PC-9 (cell line): ENCODE measurements at regions not wholly inside any gene's neighbourhood (a gene's known extent, or its start where the extent isn't known, plus 50 kb on each side); places are given as distances from the start of the nearest gene placed in this dataset.
A peak's percentile ranks its signal among the peaks of the same experiment; 100 is the strongest.

Experiments
- BruUV-seq: library from RNA; stranded (reverse); fragments of 400-500 nt; replicated peaks from 2 replicates; lab custom pipeline; 2021; lab: Mats Ljungman, UMichigan
- CTCF ChIA-PET: fragments of 300-600 bp; sonication (Branson Sonifier 250); formaldehyde crosslinking; loops from one replicate; lab custom pipeline; 2022; ENCODE audit warnings: antibody characterized with exemption; lab: Charles Lee
- POLR2A ChIA-PET: fragments of 300-600 bp; sonication (Branson Sonifier 250); formaldehyde crosslinking; loops from one replicate; lab custom pipeline; 2022; ENCODE audit warnings: antibody characterized with exemption; ENCODE audit not compliant: unreplicated experiment; lab: Charles Lee
- DNase-seq, 2 experiments: peaks; one replicate each; pipeline versions ENCODE4 v3.0.0 to v3.0.0-alpha.2; 2015 to 2022; ENCODE audit warnings: mixed read lengths in 1 of 2
- H2AFZ ChIP-seq: fragments of 200-600 bp; sonication (generic); 2 replicates; pipeline ENCODE4 v1.8.1; 2017; ENCODE audit warnings: antibody characterized with exemption
- H3F3A ChIP-seq: fragments of 200-600 bp; sonication (generic); 2 replicates; pipeline ENCODE4 v1.8.1; 2017; ENCODE audit warnings: antibody characterized with exemption, mild to moderate bottlenecking, low read depth; ENCODE audit not compliant: insufficient read depth
- H3K27ac ChIP-seq: fragments of 200-600 bp; sonication (generic); 2 replicates; pipeline ENCODE4 v1.6.1; 2016; ENCODE audit warnings: mixed run types
- H3K27me3 ChIP-seq: fragments of 200-600 bp; sonication (generic); 2 replicates; pipeline ENCODE4 v1.6.1; 2016; ENCODE audit warnings: low read depth, mixed run types; ENCODE audit not compliant: insufficient read depth
- H3K36me3 ChIP-seq: fragments of 200-600 bp; sonication (generic); 2 replicates; pipeline ENCODE4 v1.6.1; 2016; ENCODE audit warnings: low read depth, mixed run types
- H3K4me1 ChIP-seq: fragments of 200-600 bp; sonication (generic); replicated peaks from 2 replicates; pipeline ENCODE4 v1.6.1; 2016; ENCODE audit warnings: mixed run types; ENCODE audit not compliant: insufficient read depth
- H3K4me2 ChIP-seq: fragments of 200-600 bp; sonication (generic); 2 replicates; pipeline ENCODE4 v1.6.1; 2017; ENCODE audit warnings: mixed run types
- H3K4me3 ChIP-seq: fragments of 200-600 bp; sonication (generic); 2 replicates; pipeline ENCODE4 v1.6.1; 2016; ENCODE audit warnings: mixed run types
- H3K79me2 ChIP-seq: fragments of 200-600 bp; sonication (generic); 2 replicates; pipeline ENCODE4 v1.6.1; 2017; ENCODE audit warnings: low read depth, mixed run types
- H3K9me2 ChIP-seq: fragments of 200-600 bp; sonication (generic); 2 replicates; pipeline ENCODE4 v1.8.1; 2017; ENCODE audit warnings: mild to moderate bottlenecking; ENCODE audit not compliant: insufficient read depth
- H3K9me3 ChIP-seq: fragments of 200-600 bp; sonication (generic); 2 replicates; pipeline ENCODE4 v1.8.1; 2016; ENCODE audit warnings: low read depth; ENCODE audit not compliant: insufficient read depth
- H4K20me1 ChIP-seq: fragments of 200-600 bp; sonication (generic); 2 replicates; pipeline ENCODE4 v1.8.1; 2017; ENCODE audit not compliant: insufficient read depth
- CTCF ChIP-seq: fragments of 200-600 bp; sonication (generic); conservative IDR thresholded peaks from 2 replicates; pipeline ENCODE4 v1.6.1; 2017; ENCODE audit warnings: mixed run types, antibody characterized with exemption, mild to moderate bottlenecking, moderate library complexity
- EZH2 ChIP-seq: fragments of 200-600 bp; sonication (generic); IDR thresholded peaks from 2 replicates; pipeline ENCODE4 v1.8.0; 2017; ENCODE audit warnings: antibody characterized with exemption, low read depth
- intact Hi-C: fragments of 100-400 bp; cut with micrococcal nuclease; formaldehyde crosslinking; loops from one replicate; pipeline ENCODE4 v1.10.0; 2022; ENCODE audit not compliant: unreplicated experiment

DNA sequence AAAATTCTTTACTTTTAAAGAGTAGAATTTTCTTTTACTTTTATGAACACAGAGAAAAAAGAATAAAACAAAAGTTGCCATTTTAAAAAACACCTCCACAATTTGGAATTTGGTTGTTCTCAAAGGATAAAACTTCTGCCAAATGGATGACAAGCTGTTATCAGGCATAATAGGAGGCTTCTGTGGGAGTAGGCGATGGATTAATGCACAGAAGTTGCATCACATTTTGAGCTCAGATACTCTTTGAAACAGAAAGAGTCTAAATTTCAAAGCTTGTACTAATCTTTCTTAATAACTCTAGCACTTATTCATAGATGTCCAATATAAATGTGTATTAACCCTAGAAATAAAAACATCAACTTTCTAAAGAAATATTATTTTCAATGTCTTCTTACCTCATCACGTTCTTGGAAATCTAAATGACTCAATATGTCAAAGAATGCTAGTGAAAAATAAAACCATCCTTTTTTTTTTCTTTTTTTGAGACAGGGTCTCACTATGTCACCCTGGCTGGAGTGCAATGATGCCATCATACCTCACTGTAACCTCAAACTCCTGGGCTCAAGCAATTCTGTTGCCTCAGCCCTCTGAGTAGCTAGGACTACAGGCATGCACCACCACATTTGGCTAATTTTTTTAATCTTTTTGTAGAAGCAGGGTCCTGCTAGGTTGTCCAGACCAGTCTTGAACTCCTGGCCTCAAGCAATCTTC, 112.8 kb upstream of the USP25 start:
- no peak overlapping the region for H3K27ac ChIP-seq
- H3K4me2 ChIP-seq: no peak overlapping the region
- DNase-seq: no peak
- H3K79me2 ChIP-seq: no peaks in the 10 kb centered on the region
- no peaks in the 10 kb centered on the region for H3F3A ChIP-seq
- no peaks in the 10 kb centered on the region for H3K9me2 ChIP-seq
- BruUV-seq: no TSS peak
- intact Hi-C loops: no loop called here
- H3K4me1 ChIP-seq: peaks cover 13% of the 10 kb centered on the region
- CTCF ChIA-PET: no interaction called here
- TF ChIP-seq CTCF (no peak), EZH2 (no peak)
- no peaks in the 10 kb centered on the region for H3K36me3 ChIP-seq
- no peak overlapping the region for H2AFZ ChIP-seq
- H3K4me3 ChIP-seq: no peak overlapping the region
- H3K27me3 ChIP-seq: no peaks in the 10 kb centered on the region
- no peaks in the 10 kb centered on the region for H4K20me1 ChIP-seq
- no peaks in the 10 kb centered on the region for H3K9me3 ChIP-seq
- POLR2A ChIA-PET: no interaction called here

GRCh38 chr21:15617964-15618363, 111.8 kb upstream of the USP25 start:
- intact Hi-C loops: loop anchor here (1.0 kb wide), 2 partner anchors 14 to 113 kb away; no protein-coding TSS in a partner anchor
- no peaks in the 10 kb centered on the region for H3K9me3 ChIP-seq
- H3K4me3 ChIP-seq: no peak overlapping the region
- no peaks in the 10 kb centered on the region for H3K9me2 ChIP-seq
- peaks cover 13% of the 10 kb centered on the region for H3K4me1 ChIP-seq
- no peaks in the 10 kb centered on the region for H3K27me3 ChIP-seq
- POLR2A ChIA-PET: interaction anchor here (0.5 kb wide), 1 partner anchor 8 kb away, joined by 8 read pairs; no protein-coding TSS in a partner anchor
- peak overlapping the region; percentile 29 for H3K4me2 ChIP-seq
- TF ChIP-seq EZH2 (no peak), CTCF (no peak)
- CTCF ChIA-PET: no interaction called here
- no peaks in the 10 kb centered on the region for H4K20me1 ChIP-seq
- H3K27ac ChIP-seq: peak overlapping the region; percentile 52
- peak; percentile 57 to 61 for DNase-seq
- no peak overlapping the region for H2AFZ ChIP-seq
- H3K79me2 ChIP-seq: no peaks in the 10 kb centered on the region
- BruUV-seq: no TSS peak
- no peaks in the 10 kb centered on the region for H3K36me3 ChIP-seq
- H3F3A ChIP-seq: no peaks in the 10 kb centered on the region

GRCh38 chr21:15620892-15621291, 108.9 kb upstream of the USP25 start:
- H3K9me2 ChIP-seq: no peaks in the 10 kb centered on the region
- H3K4me3 ChIP-seq: no peak overlapping the region
- no TSS peak for BruUV-seq
- CTCF ChIA-PET: no interaction called here
- no peaks in the 10 kb centered on the region for H3K27me3 ChIP-seq
- POLR2A ChIA-PET: no interaction called here
- intact Hi-C loops: no loop called here
- peaks cover 13% of the 10 kb centered on the region for H3K4me1 ChIP-seq
- H3K79me2 ChIP-seq: no peaks in the 10 kb centered on the region
- DNase-seq: no peak
- no peaks in the 10 kb centered on the region for H3K36me3 ChIP-seq
- TF ChIP-seq EZH2 (no peak), CTCF (no peak)
- H3K9me3 ChIP-seq: no peaks in the 10 kb centered on the region
- no peak overlapping the region for H3K27ac ChIP-seq
- H3F3A ChIP-seq: no peaks in the 10 kb centered on the region
- no peak overlapping the region for H3K4me2 ChIP-seq
- H4K20me1 ChIP-seq: no peaks in the 10 kb centered on the region
- no peak overlapping the region for H2AFZ ChIP-seq
